GM18502 (cell line): ENCODE measurements at regions not wholly inside any gene's neighbourhood (a gene's known extent, or its start where the extent isn't known, plus 50 kb on each side); places are given as distances from the start of the nearest gene placed in this dataset.

Experiments used
- ATAC-seq: cut with Tn5 transposase; IDR thresholded peaks from one replicate; pipeline ENCODE4 v1.9.1; 2021; ENCODE audit warnings: mild to moderate bottlenecking; ENCODE audit not compliant: unreplicated experiment, poor library complexity

GRCh38 chr12:77510985-77511384 lies 319.7 kb upstream of the NAV3 start:
- no peak for ATAC-seq

- no peak for ATAC-seq
These were observed 326.2 kb upstream of the NAV3 start for GRCh38 chr12:77504466-77504865.

GRCh38 chr12:77500089-77500488 lies 330.6 kb upstream of the NAV3 start:
- ATAC-seq, result no peak

GRCh38 chr12:77497647-77498046 lies 333.0 kb upstream of the NAV3 start:
- no peak for ATAC-seq

GRCh38 chr12:77496714-77497113 lies 334.0 kb upstream of the NAV3 start:
- ATAC-seq, result no peak

GRCh38 chr12:77494296-77494695 lies 336.4 kb upstream of the NAV3 start:
- ATAC-seq, result no peak

- no peak for ATAC-seq
These were observed 337.2 kb upstream of the NAV3 start for GRCh38 chr12:77493302-77494168.

- ATAC-seq, result no peak
These were observed 338.2 kb upstream of the NAV3 start for GRCh38 chr12:77492536-77492935.

GRCh38 chr12:77489331-77489970 lies 341.2 kb upstream of the NAV3 start:
- ATAC-seq, result no peak

- ATAC-seq, result no peak
These were observed 342.6 kb upstream of the NAV3 start for GRCh38 chr12:77488041-77488620.

- no peak for ATAC-seq
These were observed 343.8 kb upstream of the NAV3 start for GRCh38 chr12:77486872-77487271.

GRCh38 chr12:77485961-77486854 lies 344.5 kb upstream of the NAV3 start:
- ATAC-seq, result no peak

GRCh38 chr12:77481687-77482086 lies 349.0 kb upstream of the NAV3 start:
- no peak for ATAC-seq

GRCh38 chr12:77477907-77478533 lies 352.7 kb upstream of the NAV3 start:
- no peak for ATAC-seq

- ATAC-seq, result no peak
These were observed 358.9 kb upstream of the NAV3 start for GRCh38 chr12:77471801-77472200.

- ATAC-seq, result no peak
These were observed 360.9 kb upstream of the NAV3 start for GRCh38 chr12:77469578-77470333.

- no peak for ATAC-seq
These were observed 377.3 kb upstream of the E2F7 start for GRCh38 chr12:77442633-77443032.

- ATAC-seq, result no peak
These were observed 374.4 kb upstream of the E2F7 start for GRCh38 chr12:77439749-77440148.

GRCh38 chr12:77438644-77439043 lies 373.3 kb upstream of the E2F7 start:
- no peak for ATAC-seq
